LNCaP clone FGC (cell line): ENCODE measurements at regions not wholly inside any gene's neighbourhood (a gene's known extent, or its start where the extent isn't known, plus 50 kb on each side); places are given as distances from the start of the nearest gene placed in this dataset.

Source experiments
- DNase-seq: peaks from one replicate; pipeline ENCODE4 v3.0.0-alpha.2; 2011; ENCODE audit warnings: low read depth
- H3K4me3 ChIP-seq: 2 replicates; pipeline ENCODE4 v1.5.1; 2011; ENCODE audit warnings: mild to moderate bottlenecking, low read depth, low read length, control low read depth
- CTCF ChIP-seq: IDR thresholded peaks from 2 replicates; pipeline ENCODE4 v1.5.1; 2012; ENCODE audit warnings: mild to moderate bottlenecking; ENCODE audit not compliant: control insufficient read depth, insufficient read depth; ENCODE audit errors: extremely low read depth

- no peak for DNase-seq
- no peak for TF ChIP-seq CTCF
- H3K4me3 ChIP-seq: no peak overlapping the region
These were observed 265.3 kb downstream of the MRPL39 start for GRCh38 chr21:25341981-25342380.

GRCh38 chr21:25338415-25338814 is 268.9 kb downstream of the MRPL39 start:
- no peak for DNase-seq
- TF ChIP-seq CTCF: no peak
- H3K4me3 ChIP-seq: no peak overlapping the region

GRCh38 chr21:25334046-25334730 is 273.1 kb downstream of the MRPL39 start:
- no peak for DNase-seq
- H3K4me3 ChIP-seq: no peak overlapping the region
- no peak for TF ChIP-seq CTCF

GRCh38 chr21:25331286-25331685 is 276.0 kb downstream of the MRPL39 start:
- H3K4me3 ChIP-seq: no peak overlapping the region
- no peak for DNase-seq
- no peak for TF ChIP-seq CTCF

- no peak overlapping the region for H3K4me3 ChIP-seq
These were observed 277.0 kb downstream of the MRPL39 start for GRCh38 chr21:25330266-25330665.

GRCh38 chr21:25329227-25329825 is 278.0 kb downstream of the MRPL39 start:
- no peak for DNase-seq
- H3K4me3 ChIP-seq: no peak overlapping the region
- no peak for TF ChIP-seq CTCF

More at GRCh38 chr21:25330266-25330665, 277.0 kb downstream of the MRPL39 start:
- DNase-seq: no peak
- no peak for TF ChIP-seq CTCF

- TF ChIP-seq CTCF: no peak
- DNase-seq: no peak
- H3K4me3 ChIP-seq: no peak overlapping the region
These were observed 278.5 kb downstream of the MRPL39 start for GRCh38 chr21:25328736-25329135.
